Spleen (tissue), 7 donors: ENCODE measurements at regions not wholly inside any gene's neighbourhood (a gene's known extent, or its start where the extent isn't known, plus 50 kb on each side); places are given as distances from the start of the nearest gene placed in this dataset.

Experiments
- CTCF ChIP-seq, 11 experiments: fragments of 200-600 bp in 7 of 11; fragments of 450-650 bp in 4 of 11; sonication (generic) in 4 of 11; IDR thresholded peaks in 8 of 11; conservative IDR thresholded peaks in 3 of 11; 1 replicate in 7 of 11; 2 replicates in 4 of 11; pipeline versions ENCODE4 v1.4.0 to v1.8.0; 2016 to 2021; ENCODE audit warnings: antibody characterized with exemption in 11 of 11, inconsistent platforms in 4 of 11, mild to moderate bottlenecking in 1 of 11
- POLR2A ChIP-seq, 3 donors: fragments of 450-650 bp; IDR thresholded peaks; one replicate each; pipeline ENCODE4 v1.5.1; 2017; ENCODE audit warnings: antibody characterized with exemption in 3 of 3, mild to moderate bottlenecking in 1 of 3
- POLR2AphosphoS5 ChIP-seq, 3 donors: sonication (generic); formaldehyde crosslinking; IDR thresholded peaks; one replicate each; pipeline ENCODE4 v1.5.1; 2017; ENCODE audit warnings: antibody characterized with exemption in 3 of 3
- donor health status: DM: no; HTN: no; CAD: no; lungs with moderate emphysema.
- donor health status: DM: no; HTN: no; CAD: no.
- donor health status: DM: no; HTN: no; CAD: no.

DNA sequence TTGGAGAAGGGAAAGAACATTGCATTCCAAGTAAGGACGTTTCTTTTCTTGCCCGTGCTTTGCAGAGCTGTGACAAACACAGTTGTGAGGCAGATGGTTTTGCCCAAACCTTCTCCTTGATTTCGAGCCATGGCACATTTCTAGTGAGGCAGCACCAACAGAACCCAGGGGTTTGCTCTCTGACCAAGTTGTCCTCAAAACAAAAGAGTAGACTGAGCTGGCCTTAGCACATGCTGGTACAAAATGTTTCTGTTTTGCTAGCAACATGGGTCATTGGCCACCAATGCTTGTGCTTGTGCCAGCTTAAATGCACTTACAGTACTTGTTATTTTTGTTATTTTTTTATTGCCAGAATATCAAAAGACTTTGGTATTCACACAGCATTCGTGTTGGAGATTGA is 328.8 kb downstream of the GADD45G start:
- no peak for TF ChIP-seq CTCF (IDR thresholded peaks at IDR 0.05 in 8 of 11, conservative IDR thresholded peaks at IDR 0.05 in 3 of 11)
- no peak for TF ChIP-seq POLR2A (IDR thresholded peaks at IDR 0.05)
- TF ChIP-seq POLR2AphosphoS5 (IDR thresholded peaks at IDR 0.05): no peak
